Neuronal stem cell (in vitro differentiated cells): ENCODE measurements at regions not wholly inside any gene's neighbourhood (a gene's known extent, or its start where the extent isn't known, plus 50 kb on each side); places are given as distances from the start of the nearest gene placed in this dataset.

Experiments used
- DNase-seq: peaks from one replicate; pipeline ENCODE4 v3.0.0-alpha.2; 2013; ENCODE audit warnings: low spot score
- H2AFZ ChIP-seq: one replicate; pipeline ENCODE4 v1.6.1; 2013; ENCODE audit warnings: mild to moderate bottlenecking, low read length, inconsistent platforms
- H2AK5ac ChIP-seq: 2 replicates; pipeline ENCODE4 v1.6.1; 2013; ENCODE audit warnings: low read depth, mild to moderate bottlenecking, inconsistent platforms, low read length, moderate library complexity, mixed read lengths
- H2BK120ac ChIP-seq: 2 replicates; pipeline ENCODE4 v1.6.1; 2013; ENCODE audit warnings: low read depth, mild to moderate bottlenecking, inconsistent platforms, low read length, moderate library complexity, mixed read lengths
- H2BK12ac ChIP-seq: one replicate; pipeline ENCODE4 v1.6.1; 2013; ENCODE audit warnings: low read length, inconsistent platforms
- H2BK15ac ChIP-seq: 2 replicates; pipeline ENCODE4 v1.6.1; 2013; ENCODE audit warnings: mild to moderate bottlenecking, low read length, inconsistent platforms, mixed read lengths
- H2BK5ac ChIP-seq: one replicate; pipeline ENCODE4 v1.6.1; 2013; ENCODE audit warnings: inconsistent platforms, mild to moderate bottlenecking, low read length, moderate library complexity
- H3K14ac ChIP-seq: one replicate; pipeline ENCODE4 v1.6.1; 2013; ENCODE audit warnings: low read length, inconsistent platforms
- H3K18ac ChIP-seq: 2 replicates; pipeline ENCODE4 v1.6.1; 2013; ENCODE audit warnings: low read length, inconsistent platforms
- H3K23ac ChIP-seq: 2 replicates; pipeline ENCODE4 v1.6.1; 2013; ENCODE audit warnings: low read depth, mild to moderate bottlenecking, mixed read lengths, low read length, inconsistent platforms; ENCODE audit not compliant: poor library complexity
- H3K27ac ChIP-seq: replicated peaks from 3 replicates; pipeline ENCODE4 v1.5.1; 2013; ENCODE audit warnings: low read length, inconsistent platforms
- H3K27me3 ChIP-seq, 3 experiments: 2 replicates each; pipeline ENCODE4 v1.6.1; 2013; ENCODE audit warnings: low read length in 3 of 3, mild to moderate bottlenecking in 2 of 3, inconsistent platforms in 1 of 3, low read depth in 1 of 3, mixed read lengths in 1 of 3, moderate library complexity in 1 of 3; ENCODE audit not compliant: control insufficient read depth in 3 of 3, insufficient read depth in 3 of 3
- H3K36me3 ChIP-seq, 2 donors: replicated peaks in 1 of 2; 2 replicates each; pipeline ENCODE4 v1.6.1; 2013; ENCODE audit warnings: low read length in 2 of 2; ENCODE audit not compliant: control insufficient read depth in 2 of 2, insufficient read depth in 2 of 2
- H3K4ac ChIP-seq: 2 replicates; pipeline ENCODE4 v1.6.1; 2013; ENCODE audit warnings: inconsistent platforms, mild to moderate bottlenecking, low read length, moderate library complexity
- H3K4me1 ChIP-seq, 2 donors: 1 replicate in 1 of 2; 2 replicates in 1 of 2; pipeline ENCODE4 v1.6.1; 2013; ENCODE audit warnings: low read length in 2 of 2, low read depth in 1 of 2; ENCODE audit not compliant: control insufficient read depth in 2 of 2, insufficient read depth in 1 of 2
- H3K4me2 ChIP-seq: one replicate; pipeline ENCODE4 v1.6.1; 2013; ENCODE audit warnings: mild to moderate bottlenecking, low read length, inconsistent platforms; ENCODE audit not compliant: insufficient read depth, poor library complexity, severe bottlenecking
- H3K4me3 ChIP-seq, 2 donors: 2 replicates each; pipeline ENCODE4 v1.5.1; 2013; ENCODE audit warnings: low read length in 2 of 2, mild to moderate bottlenecking in 2 of 2, inconsistent platforms in 1 of 2, moderate library complexity in 1 of 2
- H3K79me1 ChIP-seq: one replicate; pipeline ENCODE4 v1.6.1; 2013; ENCODE audit warnings: low read depth, mild to moderate bottlenecking, inconsistent platforms, low read length, moderate library complexity
- H3K9ac ChIP-seq: one replicate; pipeline ENCODE4 v1.6.1; 2013; ENCODE audit warnings: mild to moderate bottlenecking, low read depth, low read length, inconsistent platforms; ENCODE audit not compliant: poor library complexity
- H3K9me3 ChIP-seq, 2 donors: replicated peaks in 1 of 2; 2 replicates each; pipeline versions ENCODE3 to v1.6.1; 2013; ENCODE audit warnings: low read length in 2 of 2, mild to moderate bottlenecking in 2 of 2, inconsistent platforms in 1 of 2, low read depth in 1 of 2, mixed read lengths in 1 of 2, moderate library complexity in 1 of 2; ENCODE audit not compliant: control insufficient read depth in 2 of 2, insufficient read depth in 1 of 2
- H4K8ac ChIP-seq: one replicate; pipeline ENCODE4 v1.6.1; 2013; ENCODE audit warnings: low read depth, mild to moderate bottlenecking, inconsistent platforms, low read length, moderate library complexity
- H4K91ac ChIP-seq: one replicate; pipeline ENCODE4 v1.6.1; 2013; ENCODE audit warnings: low read length, low read depth, mild to moderate bottlenecking, inconsistent platforms; ENCODE audit not compliant: poor library complexity
- WGBS, 2 donors: extraction: QIAGEN DNeasy Blood & Tissue Kit; methylation state at CpG; one replicate each; pipeline ENCODE4 v1.1.7; 2013; ENCODE audit warnings: missing lambda C conversion rate in 2 of 2, mixed read lengths in 1 of 2; ENCODE audit not compliant: insufficient read length in 2 of 2, insufficient replicate concordance in 1 of 2; ENCODE audit errors: extremely low coverage in 2 of 2; 5-methylcytosine and 5-hydroxymethylcytosine counted together

GRCh38 chr5:165881259-165881658, 2375.8 kb downstream of the MAT2B start:
- no CpG with 5 or more reads among the region's 2 CpGs for WGBS, 2 donors
- H3K27me3 ChIP-seq: no peaks in the 10 kb centered on the region

DNA sequence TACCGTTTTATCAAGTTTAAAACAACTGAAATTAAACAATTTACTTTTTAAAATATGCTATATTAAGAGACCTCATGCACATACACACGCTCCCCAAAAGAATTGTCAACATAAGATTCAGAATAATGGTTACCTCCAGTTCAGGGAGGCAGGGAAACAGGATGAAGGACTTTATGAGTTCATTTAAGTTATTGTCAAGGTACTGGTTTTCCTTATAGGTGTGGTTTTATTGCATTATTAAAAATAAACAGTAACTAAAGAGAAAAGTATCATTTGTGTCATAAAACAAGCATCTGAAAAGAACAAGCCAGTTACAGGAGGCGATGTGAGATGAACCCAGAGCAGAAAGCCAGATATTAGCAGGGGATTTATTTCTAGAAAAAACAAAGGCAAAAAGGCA, 2376.7 kb downstream of the MAT2B start:
- H2AK5ac ChIP-seq: no peak overlapping the region
- H3K4me2 ChIP-seq: no peak overlapping the region
- H4K91ac ChIP-seq: no peak overlapping the region
- no peaks in the 10 kb centered on the region for H3K79me1 ChIP-seq
- H2BK5ac ChIP-seq: no peak overlapping the region
- H2AFZ ChIP-seq: no peak overlapping the region
- no peaks in the 10 kb centered on the region for H3K9me3 ChIP-seq
- no peak overlapping the region for H3K27ac ChIP-seq
- H3K4ac ChIP-seq: no peak overlapping the region
- H3K23ac ChIP-seq: no peak overlapping the region
- no peak overlapping the region for H3K18ac ChIP-seq
- DNase-seq: no peak
- H2BK120ac ChIP-seq: no peak overlapping the region
- H2BK12ac ChIP-seq: no peak overlapping the region
- no peak overlapping the region for H3K9ac ChIP-seq
- H3K4me3 ChIP-seq: no peak overlapping the region
- H2BK15ac ChIP-seq: no peak overlapping the region
- H3K4me1 ChIP-seq: no peaks in the 10 kb centered on the region
- H3K27me3 ChIP-seq: no peaks in the 10 kb centered on the region
- no peaks in the 10 kb centered on the region for H3K36me3 ChIP-seq
- H3K14ac ChIP-seq: no peak overlapping the region
- no peak overlapping the region for H4K8ac ChIP-seq
- WGBS, 2 donors: no CpG with 5 or more reads among the region's 3 CpGs

More at GRCh38 chr5:165881259-165881658, 2375.8 kb downstream of the MAT2B start:
- Histone ChIP-seq H3K14ac (no peak overlapping the region), H4K8ac (no peak overlapping the region), H2BK120ac (no peak overlapping the region), H3K4ac (no peak overlapping the region), H3K9ac (no peak overlapping the region), H3K4me3 (no peak overlapping the region), H2BK5ac (no peak overlapping the region), H3K4me2 (no peak overlapping the region), H3K23ac (no peak overlapping the region), H3K79me1 (no peaks in the 10 kb centered on the region), H3K9me3 (no peaks in the 10 kb centered on the region), H3K18ac (no peak overlapping the region), H2AK5ac (no peak overlapping the region), H2AFZ (no peak overlapping the region), H2BK15ac (no peak overlapping the region), H3K36me3 (no peaks in the 10 kb centered on the region), H4K91ac (no peak overlapping the region), H3K4me1 (no peaks in the 10 kb centered on the region), H3K27ac (no peak overlapping the region), H2BK12ac (no peak overlapping the region)
- DNase-seq: no peak

GRCh38 chr5:165885623-165886350, 2380.4 kb downstream of the MAT2B start:
- no peaks in the 10 kb centered on the region for H3K9me3 ChIP-seq
- no peak overlapping the region for H3K4me3 ChIP-seq
- H3K36me3 ChIP-seq: no peaks in the 10 kb centered on the region
- no peaks in the 10 kb centered on the region for H3K79me1 ChIP-seq
- H3K9ac ChIP-seq: no peak overlapping the region
- H3K4ac ChIP-seq: no peak overlapping the region
- no peak overlapping the region for H2BK15ac ChIP-seq
- H2BK12ac ChIP-seq: no peak overlapping the region
- DNase-seq: no peak
- no peak overlapping the region for H3K14ac ChIP-seq
- no peaks in the 10 kb centered on the region for H3K27me3 ChIP-seq
- H3K4me2 ChIP-seq: no peak overlapping the region
- H3K18ac ChIP-seq: no peak overlapping the region
- H3K27ac ChIP-seq: no peak overlapping the region
- no peaks in the 10 kb centered on the region for H3K4me1 ChIP-seq
- no peak overlapping the region for H4K8ac ChIP-seq
- no peak overlapping the region for H2AFZ ChIP-seq
- no peak overlapping the region for H4K91ac ChIP-seq
- no peak overlapping the region for H2BK5ac ChIP-seq
- no peak overlapping the region for H2BK120ac ChIP-seq
- no peak overlapping the region for H3K23ac ChIP-seq
- H2AK5ac ChIP-seq: no peak overlapping the region
- WGBS, 2 donors: no CpG with 5 or more reads among the region's 12 CpGs

- Histone ChIP-seq H3K4ac (no peak overlapping the region), H4K91ac (no peak overlapping the region), H3K79me1 (no peaks in the 10 kb centered on the region), H3K4me1 (no peaks in the 10 kb centered on the region), H3K27ac (no peak overlapping the region), H2AFZ (no peak overlapping the region), H3K9me3 (no peaks in the 10 kb centered on the region), H2BK15ac (no peak overlapping the region), H3K23ac (no peak overlapping the region), H2BK12ac (no peak overlapping the region), H3K9ac (no peak overlapping the region), H3K4me2 (no peak overlapping the region), H4K8ac (no peak overlapping the region), H3K18ac (no peak overlapping the region), H3K4me3 (no peak overlapping the region), H3K14ac (no peak overlapping the region), H2BK5ac (no peak overlapping the region), H3K27me3 (no peaks in the 10 kb centered on the region), H3K36me3 (no peaks in the 10 kb centered on the region), H2BK120ac (no peak overlapping the region), H2AK5ac (no peak overlapping the region)
- DNase-seq: no peak
- WGBS, 2 donors: no CpG with 5 or more reads among the region's 2 CpGs
Measured at GRCh38 chr5:165887147-165887546, 2381.7 kb downstream of the MAT2B start.
